ENCODE measurements at regions not wholly inside any gene's neighbourhood (a gene's known extent, or its start where the extent isn't known, plus 50 kb on each side); places are given as distances from the start of the nearest gene placed in this dataset.
"Not testable (repeated sequence)": the region's sequence is repeated elsewhere in the genome, so short reads cannot be mapped to it uniquely, and the experiment has no call there.

DNA sequence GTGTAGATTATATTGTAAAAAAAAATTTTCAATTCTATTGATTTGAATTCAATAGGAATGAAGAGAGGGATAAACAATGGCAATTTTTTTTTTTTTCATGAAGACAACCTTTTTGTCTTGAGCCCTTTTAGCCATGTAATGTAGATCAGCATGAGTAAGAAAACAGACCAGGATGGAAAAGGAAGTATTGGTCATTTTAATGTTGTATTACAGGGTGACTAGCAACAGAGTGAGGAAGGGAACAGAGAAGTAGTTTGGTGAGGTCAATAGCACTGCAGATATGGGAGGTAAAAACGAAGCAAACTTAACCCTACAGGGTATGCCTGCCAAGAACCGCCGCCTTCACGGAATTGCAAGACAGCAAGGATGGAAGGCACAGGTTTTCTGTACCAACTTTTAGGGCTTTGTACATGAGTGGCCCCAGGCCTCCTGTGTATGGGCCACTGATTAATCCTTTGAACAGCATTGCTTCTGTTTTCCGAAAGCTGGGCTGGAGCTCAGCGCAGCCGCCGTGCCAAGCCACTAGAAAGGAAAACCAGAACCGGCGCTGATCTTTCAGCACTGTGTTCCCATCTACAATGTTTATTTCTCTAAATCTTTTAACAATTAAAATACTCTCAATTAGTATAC lies 383.7 kb downstream of the CENPW start:
- Histone ChIP-seq H3K36me3 (no peaks in the 10 kb centered on the region), H3K4me3 (no peak overlapping the region), H3K4me1 (no peaks in the 10 kb centered on the region), H3K27ac (no peak overlapping the region), H3K9me3 (peaks cover 0 to 21% (median 7%) of the 10 kb centered on the region in 8 donors), H3K27me3 (replicated peaks in 1 of 7) (no peaks in the 10 kb centered on the region)
- TF ChIP-seq POLR2A (IDR thresholded peaks at IDR 0.05), result no peak
- TF ChIP-seq, protein P1, sequence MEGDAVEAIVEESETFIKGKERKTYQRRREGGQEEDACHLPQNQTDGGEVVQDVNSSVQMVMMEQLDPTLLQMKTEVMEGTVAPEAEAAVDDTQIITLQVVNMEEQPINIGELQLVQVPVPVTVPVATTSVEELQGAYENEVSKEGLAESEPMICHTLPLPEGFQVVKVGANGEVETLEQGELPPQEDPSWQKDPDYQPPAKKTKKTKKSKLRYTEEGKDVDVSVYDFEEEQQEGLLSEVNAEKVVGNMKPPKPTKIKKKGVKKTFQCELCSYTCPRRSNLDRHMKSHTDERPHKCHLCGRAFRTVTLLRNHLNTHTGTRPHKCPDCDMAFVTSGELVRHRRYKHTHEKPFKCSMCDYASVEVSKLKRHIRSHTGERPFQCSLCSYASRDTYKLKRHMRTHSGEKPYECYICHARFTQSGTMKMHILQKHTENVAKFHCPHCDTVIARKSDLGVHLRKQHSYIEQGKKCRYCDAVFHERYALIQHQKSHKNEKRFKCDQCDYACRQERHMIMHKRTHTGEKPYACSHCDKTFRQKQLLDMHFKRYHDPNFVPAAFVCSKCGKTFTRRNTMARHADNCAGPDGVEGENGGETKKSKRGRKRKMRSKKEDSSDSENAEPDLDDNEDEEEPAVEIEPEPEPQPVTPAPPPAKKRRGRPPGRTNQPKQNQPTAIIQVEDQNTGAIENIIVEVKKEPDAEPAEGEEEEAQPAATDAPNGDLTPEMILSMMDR (IDR thresholded peaks at IDR 0.05 in 8 of 11, conservative IDR thresholded peaks at IDR 0.05 in 3 of 11), result no peak
- no peak for TF ChIP-seq POLR2AphosphoS5 (IDR thresholded peaks at IDR 0.05)
- WGBS, 5 donors, result 91 to 95% (median 93%) methylated on average over 10 of the region's 10 CpGs
- DNase-seq, result no peak
- intact Hi-C loops (cut with DNase I; ENCODE audit: low total_unique reads), result no loop called here

GRCh38 chr6:126724821-126725220 lies 384.9 kb downstream of the CENPW start:
- no peak overlapping the region for H3K27ac ChIP-seq

DNA sequence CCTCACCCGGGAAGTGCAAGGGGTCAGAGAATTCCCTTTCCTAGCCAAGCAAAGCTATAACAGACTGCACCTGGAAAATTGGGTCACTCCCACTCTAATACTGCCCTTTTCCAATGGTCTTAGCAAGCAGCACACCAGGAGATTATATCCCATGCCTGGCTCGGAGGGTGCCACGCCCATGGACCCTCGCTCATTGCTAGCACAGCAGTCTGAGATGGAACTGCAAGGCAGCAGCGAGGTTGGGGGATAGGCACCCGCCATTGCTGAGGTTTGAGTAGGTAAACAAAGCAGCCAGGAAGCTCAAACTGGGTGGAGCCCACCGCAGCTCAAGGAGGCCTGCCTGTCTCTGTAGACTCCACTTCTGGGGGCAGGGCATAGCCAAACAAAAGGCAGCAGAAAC lies 386.5 kb downstream of the CENPW start:
- H3K9me3 ChIP-seq, result peaks cover 0 to 30% (median 8%) of the 10 kb centered on the region in 8 donors
- 75 to 91% (median 81%) methylated on average over 6 to 7 of the region's 7 CpGs for WGBS, 5 donors
- H3K27me3 ChIP-seq (replicated peaks in 1 of 7); H3K36me3 ChIP-seq; H3K27ac ChIP-seq; H3K4me3 ChIP-seq; H3K4me1 ChIP-seq; DNase-seq; intact Hi-C loops (cut with DNase I; ENCODE audit: low total_unique reads): not testable (repeated sequence)

More at GRCh38 chr6:126724821-126725220, 384.9 kb downstream of the CENPW start:
- no peak for DNase-seq
- no peak overlapping the region for H3K4me3 ChIP-seq
- no peaks in the 10 kb centered on the region for H3K4me1 ChIP-seq
- intact Hi-C loops (cut with DNase I; ENCODE audit: low total_unique reads), result no loop called here
- WGBS, 5 donors, result 50 to 65% (median 58%) methylated on average over 2 of the region's 2 CpGs
- no peaks in the 10 kb centered on the region for H3K27me3 ChIP-seq (replicated peaks in 1 of 7)
- H3K9me3 ChIP-seq, result peaks cover 0 to 27% (median 7%) of the 10 kb centered on the region in 8 donors
- TF ChIP-seq, protein P1 (IDR thresholded peaks at IDR 0.05 in 8 of 11, conservative IDR thresholded peaks at IDR 0.05 in 3 of 11), result no peak
- no peak for TF ChIP-seq POLR2A (IDR thresholded peaks at IDR 0.05)
- TF ChIP-seq POLR2AphosphoS5 (IDR thresholded peaks at IDR 0.05), result no peak
- H3K36me3 ChIP-seq, result no peaks in the 10 kb centered on the region

DNA sequence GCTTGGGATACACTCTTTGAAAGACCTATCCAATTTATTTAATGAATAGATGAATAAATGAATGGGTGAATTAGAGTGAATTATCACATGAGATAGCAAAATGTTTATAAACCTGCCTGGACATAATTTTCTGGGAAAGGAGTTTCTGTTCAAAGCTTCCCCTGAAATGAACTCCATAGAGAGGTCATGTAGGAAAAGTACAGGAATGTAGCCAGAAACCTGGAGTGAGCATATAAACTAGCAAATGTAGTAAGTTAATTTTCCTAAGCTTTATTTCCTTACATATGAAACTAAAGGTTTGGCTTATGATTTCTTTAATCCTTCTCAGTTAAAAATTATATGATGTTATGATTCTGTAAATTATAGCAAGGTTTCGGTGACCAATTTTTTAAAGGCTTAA lies 380.3 kb upstream of the RSPO3 start:
- H3K4me3 ChIP-seq, result no peak overlapping the region
- intact Hi-C loops (cut with DNase I; ENCODE audit: low total_unique reads), result no loop called here
- no peaks in the 10 kb centered on the region for H3K9me3 ChIP-seq
- TF ChIP-seq, protein P1 (IDR thresholded peaks at IDR 0.05 in 8 of 11, conservative IDR thresholded peaks at IDR 0.05 in 3 of 11), result no peak
- TF ChIP-seq POLR2A (IDR thresholded peaks at IDR 0.05) (no peak), POLR2AphosphoS5 (IDR thresholded peaks at IDR 0.05) (no peak)
- WGBS, 5 donors, result 80 to 94% (median 88%) methylated on average over 1 of the region's 1 CpG
- no peaks in the 10 kb centered on the region for H3K36me3 ChIP-seq
- no peaks in the 10 kb centered on the region for H3K4me1 ChIP-seq
- no peak for DNase-seq
- H3K27me3 ChIP-seq (replicated peaks in 1 of 7), result no peaks in the 10 kb centered on the region
- no peak overlapping the region for H3K27ac ChIP-seq

Measured in spleen (tissue), 11 donors.